SJCRH30 (cell line): ENCODE measurements at regions not wholly inside any gene's neighbourhood (a gene's known extent, or its start where the extent isn't known, plus 50 kb on each side); places are given as distances from the start of the nearest gene placed in this dataset.

Experiments used
- DNase-seq, 2 experiments: peaks; one replicate each; pipeline ENCODE4 v3.0.0-alpha.2; 2015 to 2020
- H3K27ac ChIP-seq: fragments of 250-450 bp; sonication (Bioruptor Pico); 2 replicates; pipeline ENCODE4 v1.5.1; 2020; ENCODE audit warnings: mild to moderate bottlenecking, moderate library complexity
- H3K27me3 ChIP-seq: fragments of 250-450 bp; sonication (Bioruptor Pico); 2 replicates; pipeline ENCODE4 v1.5.1; 2020; ENCODE audit warnings: mild to moderate bottlenecking, moderate library complexity
- H3K36me3 ChIP-seq: fragments of 250-450 bp; sonication (Bioruptor Pico); 2 replicates; pipeline ENCODE4 v1.5.1; 2020; ENCODE audit warnings: mild to moderate bottlenecking, moderate library complexity
- H3K4me1 ChIP-seq: fragments of 250-450 bp; sonication (Bioruptor Pico); 2 replicates; pipeline ENCODE4 v1.5.1; 2020; ENCODE audit warnings: mild to moderate bottlenecking, moderate library complexity
- H3K4me3 ChIP-seq: fragments of 250-450 bp; sonication (Bioruptor Pico); 2 replicates; pipeline ENCODE4 v1.5.1; 2020; ENCODE audit warnings: mild to moderate bottlenecking, moderate library complexity
- H3K9me3 ChIP-seq: fragments of 250-450 bp; sonication (Bioruptor Pico); replicated peaks from 2 replicates; pipeline ENCODE4 v1.5.1; 2020; ENCODE audit warnings: mild to moderate bottlenecking, moderate library complexity

- DNase-seq = peak; percentile 39 to 64
- H3K27ac ChIP-seq = no peak overlapping the region
Observed at GRCh38 chr2:150880986-150881385, 380.7 kb downstream of the RBM43 start.

GRCh38 chr2:150878356-150878755, 383.3 kb downstream of the RBM43 start:
- Histone ChIP-seq H3K27me3 (no peaks in the 10 kb centered on the region), H3K27ac (no peak overlapping the region), H3K4me1 (peaks cover 22% of the 10 kb centered on the region), H3K36me3 (no peaks in the 10 kb centered on the region), H3K9me3 (no peaks in the 10 kb centered on the region), H3K4me3 (no peak overlapping the region)
- DNase-seq = peak; percentile 15 to 17

More at GRCh38 chr2:150880986-150881385, 380.7 kb downstream of the RBM43 start:
- Histone ChIP-seq H3K36me3 (no peaks in the 10 kb centered on the region), H3K4me1 (peaks cover 14% of the 10 kb centered on the region), H3K9me3 (no peaks in the 10 kb centered on the region), H3K27me3 (no peaks in the 10 kb centered on the region), H3K4me3 (no peak overlapping the region)

- Histone ChIP-seq H3K27me3 (no peaks in the 10 kb centered on the region), H3K27ac (peak overlapping the region; percentile 46), H3K9me3 (no peaks in the 10 kb centered on the region), H3K4me1 (peaks cover 29% of the 10 kb centered on the region), H3K36me3 (no peaks in the 10 kb centered on the region), H3K4me3 (peak overlapping the region; percentile 21)
- DNase-seq = peak; percentile 41 to 68
Observed at GRCh38 chr2:150876251-150876950, 385.3 kb downstream of the RBM43 start.

GRCh38 chr2:150873396-150873772, 385.9 kb upstream of the RND3 start:
- Histone ChIP-seq H3K36me3 (no peaks in the 10 kb centered on the region), H3K4me1 (peaks cover 26% of the 10 kb centered on the region), H3K9me3 (no peaks in the 10 kb centered on the region), H3K27ac (no peak overlapping the region), H3K27me3 (no peaks in the 10 kb centered on the region), H3K4me3 (no peak overlapping the region)
- DNase-seq = peak in 1 of 2 experiments; percentile 10

GRCh38 chr2:150872756-150873395, 385.4 kb upstream of the RND3 start:
- no peaks in the 10 kb centered on the region for H3K9me3 ChIP-seq
- peak; percentile 9 to 18 for DNase-seq
- no peak overlapping the region for H3K27ac ChIP-seq

GRCh38 chr2:150866431-150866830, 379.0 kb upstream of the RND3 start:
- Histone ChIP-seq H3K4me1 (no peaks in the 10 kb centered on the region), H3K9me3 (no peaks in the 10 kb centered on the region), H3K27ac (no peak overlapping the region), H3K4me3 (no peak overlapping the region), H3K36me3 (no peaks in the 10 kb centered on the region), H3K27me3 (no peaks in the 10 kb centered on the region)
- no peak for DNase-seq

More at GRCh38 chr2:150872756-150873395, 385.4 kb upstream of the RND3 start:
- Histone ChIP-seq H3K36me3 (no peaks in the 10 kb centered on the region), H3K4me3 (no peak overlapping the region), H3K27me3 (no peaks in the 10 kb centered on the region), H3K4me1 (peaks cover 26% of the 10 kb centered on the region)

- no peak for DNase-seq
- Histone ChIP-seq H3K27ac (no peak overlapping the region), H3K27me3 (no peaks in the 10 kb centered on the region), H3K36me3 (no peaks in the 10 kb centered on the region), H3K4me1 (no peaks in the 10 kb centered on the region), H3K9me3 (no peaks in the 10 kb centered on the region), H3K4me3 (no peak overlapping the region)
Observed at GRCh38 chr2:150863691-150864090, 376.2 kb upstream of the RND3 start.

GRCh38 chr2:150860301-150860700, 372.8 kb upstream of the RND3 start:
- H3K27me3 ChIP-seq = no peaks in the 10 kb centered on the region
- DNase-seq = no peak
- no peak overlapping the region for H3K27ac ChIP-seq
- no peaks in the 10 kb centered on the region for H3K4me1 ChIP-seq
- H3K4me3 ChIP-seq = no peak overlapping the region
- H3K9me3 ChIP-seq = no peaks in the 10 kb centered on the region
- H3K36me3 ChIP-seq = no peaks in the 10 kb centered on the region

- Histone ChIP-seq H3K36me3 (no peaks in the 10 kb centered on the region), H3K4me1 (no peaks in the 10 kb centered on the region), H3K27me3 (no peaks in the 10 kb centered on the region), H3K4me3 (no peak overlapping the region), H3K27ac (no peak overlapping the region), H3K9me3 (no peaks in the 10 kb centered on the region)
- no peak for DNase-seq
Observed at GRCh38 chr2:150859877-150860276, 372.4 kb upstream of the RND3 start.

- H3K27ac ChIP-seq = no peak overlapping the region
- H3K4me3 ChIP-seq = no peak overlapping the region
- no peaks in the 10 kb centered on the region for H3K4me1 ChIP-seq
- DNase-seq = no peak
- no peaks in the 10 kb centered on the region for H3K36me3 ChIP-seq
- H3K9me3 ChIP-seq = no peaks in the 10 kb centered on the region
- no peaks in the 10 kb centered on the region for H3K27me3 ChIP-seq
Observed at GRCh38 chr2:150859162-150859561, 371.7 kb upstream of the RND3 start.

- DNase-seq = no peak
- no peaks in the 10 kb centered on the region for H3K36me3 ChIP-seq
- no peaks in the 10 kb centered on the region for H3K27me3 ChIP-seq
- no peak overlapping the region for H3K27ac ChIP-seq
- no peak overlapping the region for H3K4me3 ChIP-seq
- H3K4me1 ChIP-seq = no peaks in the 10 kb centered on the region
- 0 out of 2 replicates have a peak, but pooled peaks cover under 1% of the 10 kb centered on the region for H3K9me3 ChIP-seq
Observed at GRCh38 chr2:150858382-150858781, 370.9 kb upstream of the RND3 start.

GRCh38 chr2:150856596-150857281, 369.3 kb upstream of the RND3 start:
- DNase-seq = no peak

GRCh38 chr2:150853263-150853662, 365.8 kb upstream of the RND3 start:
- 0 out of 2 replicates have a peak, but pooled peaks cover 4% of the 10 kb centered on the region for H3K9me3 ChIP-seq
- H3K27ac ChIP-seq = no peak overlapping the region
- H3K36me3 ChIP-seq = no peaks in the 10 kb centered on the region
- no peaks in the 10 kb centered on the region for H3K4me1 ChIP-seq
- no peak overlapping the region for H3K4me3 ChIP-seq
- DNase-seq = no peak
- H3K27me3 ChIP-seq = no peaks in the 10 kb centered on the region

More at GRCh38 chr2:150856596-150857281, 369.3 kb upstream of the RND3 start:
- Histone ChIP-seq H3K9me3 (0 out of 2 replicates have a peak, but pooled peaks cover 4% of the 10 kb centered on the region), H3K27ac (no peak overlapping the region), H3K4me1 (no peaks in the 10 kb centered on the region), H3K4me3 (no peak overlapping the region), H3K36me3 (no peaks in the 10 kb centered on the region), H3K27me3 (no peaks in the 10 kb centered on the region)

GRCh38 chr2:150850641-150851040, 363.2 kb upstream of the RND3 start:
- Histone ChIP-seq H3K9me3 (0 out of 2 replicates have a peak, but pooled peaks cover 4% of the 10 kb centered on the region), H3K4me3 (no peak overlapping the region), H3K36me3 (no peaks in the 10 kb centered on the region), H3K27me3 (no peaks in the 10 kb centered on the region), H3K27ac (no peak overlapping the region), H3K4me1 (peaks cover 5% of the 10 kb centered on the region; the same call in 1 of the 2 replicates)
- no peak for DNase-seq

- Histone ChIP-seq H3K27me3 (no peaks in the 10 kb centered on the region), H3K9me3 (no peaks in the 10 kb centered on the region), H3K36me3 (no peaks in the 10 kb centered on the region), H3K4me3 (no peak overlapping the region), H3K4me1 (peaks cover 5% of the 10 kb centered on the region; the same call in 1 of the 2 replicates), H3K27ac (no peak overlapping the region)
- DNase-seq = no peak
Observed at GRCh38 chr2:150847578-150847977, 360.1 kb upstream of the RND3 start.
